ENCODE measurements at regions not wholly inside any gene's neighbourhood (a gene's known extent, or its start where the extent isn't known, plus 50 kb on each side); places are given as distances from the start of the nearest gene placed in this dataset.

GRCh38 chr6:120872262-120872578, 462.1 kb downstream of the TBC1D32 start:
- no peak for TF ChIP-seq CTCF (IDR thresholded peaks at IDR 0.05)
- no peak for TF ChIP-seq POLR2A (IDR thresholded peaks at IDR 0.05)

Data from Peyer's patch (tissue), 4 donors.